Kasumi-1 (cell line): ENCODE measurements at regions not wholly inside any gene's neighbourhood (a gene's known extent, or its start where the extent isn't known, plus 50 kb on each side); places are given as distances from the start of the nearest gene placed in this dataset.
A peak's percentile ranks its signal among the peaks of the same experiment; 100 is the strongest.

Source experiments
- DNase-seq, 2 experiments: peaks; one replicate each; lab custom pipeline; 2025; lab: John Stamatoyannopoulos, UW

DNA sequence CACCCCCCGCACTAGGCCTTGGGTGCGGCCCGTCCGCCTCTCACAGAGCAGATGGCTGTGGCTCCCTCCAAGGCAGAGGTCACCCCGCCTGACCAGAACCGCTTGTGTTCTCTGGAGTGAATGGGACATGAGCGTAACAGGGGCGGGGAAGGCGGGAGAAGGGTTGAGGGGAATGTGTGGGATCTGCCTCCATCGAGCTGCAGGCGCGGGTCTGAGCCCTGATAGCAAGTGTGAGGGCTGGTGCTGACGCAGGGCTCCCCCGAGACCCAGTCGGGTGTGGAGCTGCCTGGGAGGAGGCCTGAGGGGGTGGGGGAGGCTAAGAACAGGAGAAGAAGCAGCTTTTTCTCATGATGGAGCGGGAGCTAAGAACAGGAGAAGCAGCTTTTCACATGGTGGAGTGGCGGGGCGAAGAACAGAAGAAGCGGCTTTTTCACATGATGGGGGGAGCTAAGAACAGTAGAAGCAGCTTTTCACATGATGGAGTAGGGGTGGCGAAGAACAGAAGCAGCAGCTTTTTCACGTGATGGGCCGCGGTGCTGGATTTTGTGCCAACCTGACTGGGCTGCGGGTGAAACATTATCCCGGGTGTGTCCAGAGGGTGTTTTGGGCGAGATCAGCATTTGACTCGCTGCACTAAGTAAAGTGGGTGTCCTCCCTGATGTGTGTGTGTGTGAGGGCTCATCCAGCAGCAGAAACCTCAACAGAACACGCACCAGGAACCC is 169.3 kb downstream of the TTLL2 start:
- no peak for DNase-seq

GRCh38 chr6:167494698-167495435 is 170.0 kb downstream of the TTLL2 start:
- no peak for DNase-seq

DNA sequence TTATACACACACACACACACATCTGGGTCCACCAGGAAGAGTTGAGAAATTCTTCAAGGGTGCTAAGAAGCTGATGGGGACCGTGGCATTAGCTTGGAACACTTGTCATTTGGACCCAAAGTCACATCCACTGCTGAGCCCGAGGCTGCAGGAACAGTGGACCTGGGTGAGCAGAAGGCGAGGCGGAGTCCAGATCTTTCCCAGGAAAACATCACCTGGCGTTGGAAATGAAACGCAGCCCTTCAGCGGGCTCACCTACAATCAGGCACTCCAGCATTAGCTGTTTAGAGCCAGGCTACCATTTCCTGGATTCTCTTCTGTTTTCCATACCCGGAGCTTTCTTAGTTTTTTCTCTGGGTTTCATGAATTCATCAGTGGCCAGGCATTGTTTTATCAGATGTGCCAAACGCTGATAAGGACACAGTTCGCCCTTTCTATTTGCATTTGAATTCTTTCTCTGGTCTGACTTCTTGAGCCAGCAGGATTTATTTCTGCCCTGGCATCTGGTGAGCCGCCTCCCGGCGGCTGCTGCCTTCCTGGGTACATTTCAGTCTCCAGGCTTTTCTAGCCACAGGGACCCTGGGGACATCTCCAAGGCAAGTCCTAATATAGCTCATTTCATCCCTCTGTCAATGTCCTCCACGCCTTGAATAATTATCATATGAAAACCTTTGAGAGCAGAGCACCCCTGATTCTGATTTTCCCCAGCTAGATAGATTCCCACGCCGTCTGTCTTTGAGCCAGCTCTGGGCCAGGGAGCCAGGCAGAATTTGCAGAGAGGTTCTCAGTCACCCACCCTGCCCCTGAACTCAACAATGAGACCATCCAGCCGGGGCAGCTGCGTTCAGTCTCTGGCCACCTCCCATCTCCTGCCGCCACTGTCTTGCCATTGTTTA is 170.9 kb downstream of the TTLL2 start:
- DNase-seq, result no peak

DNA sequence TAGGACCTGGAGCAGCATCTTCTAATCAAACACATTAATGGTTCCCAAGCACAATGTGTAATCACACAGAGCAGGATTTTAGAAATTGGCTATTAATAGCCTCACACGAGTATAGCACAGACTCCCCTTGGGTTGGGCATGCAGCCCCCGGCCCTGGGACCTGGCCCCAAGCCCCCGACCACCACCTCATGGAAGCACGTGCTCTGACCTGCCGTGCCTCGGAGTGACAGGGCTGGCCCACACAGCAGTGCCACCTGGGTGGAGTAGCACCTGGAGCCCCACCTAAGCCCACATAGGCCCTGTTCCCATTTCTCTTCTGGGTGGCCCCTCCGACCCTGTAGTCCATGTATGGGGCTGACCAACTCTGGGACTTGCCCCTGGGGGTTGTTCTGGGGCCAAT is 171.8 kb downstream of the TTLL2 start:
- no peak for DNase-seq

DNA sequence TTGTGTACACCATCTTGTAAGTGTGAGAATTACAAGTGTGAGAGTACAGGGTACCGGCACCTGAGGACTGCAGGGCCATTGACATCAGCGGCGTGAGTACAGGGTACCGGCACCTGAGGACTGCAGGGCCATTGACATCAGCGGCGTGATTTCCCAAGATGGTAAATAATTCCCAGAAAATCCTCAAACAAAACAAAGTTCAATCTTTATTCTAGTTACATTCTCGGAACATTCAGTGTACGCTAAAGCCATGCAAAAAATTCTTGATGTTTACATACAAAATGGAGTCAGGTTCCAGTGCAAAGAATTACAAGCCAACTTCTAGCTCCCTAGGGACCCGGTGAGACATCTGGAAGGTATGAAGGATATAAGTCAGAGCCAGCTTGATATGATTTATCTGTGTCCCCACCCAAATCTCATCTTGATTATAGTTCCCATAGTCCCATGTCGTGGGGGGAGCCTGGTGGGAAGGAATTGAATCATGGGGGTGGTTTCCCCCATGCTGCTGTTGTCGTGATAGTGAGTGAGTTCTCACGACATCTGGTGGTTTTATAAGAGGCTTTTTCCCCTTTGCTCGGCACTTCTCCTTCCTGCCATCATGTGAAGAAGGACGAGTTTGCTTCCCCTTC is 172.7 kb downstream of the TTLL2 start:
- DNase-seq, result no peak

GRCh38 chr6:167499161-167499660 is 174.3 kb downstream of the TTLL2 start:
- DNase-seq, result no peak

GRCh38 chr6:167500961-167501360 is 176.1 kb downstream of the TTLL2 start:
- DNase-seq, result no peak

- no peak for DNase-seq
Observed at GRCh38 chr6:167501831-167502385, 177.0 kb downstream of the TTLL2 start.

DNA sequence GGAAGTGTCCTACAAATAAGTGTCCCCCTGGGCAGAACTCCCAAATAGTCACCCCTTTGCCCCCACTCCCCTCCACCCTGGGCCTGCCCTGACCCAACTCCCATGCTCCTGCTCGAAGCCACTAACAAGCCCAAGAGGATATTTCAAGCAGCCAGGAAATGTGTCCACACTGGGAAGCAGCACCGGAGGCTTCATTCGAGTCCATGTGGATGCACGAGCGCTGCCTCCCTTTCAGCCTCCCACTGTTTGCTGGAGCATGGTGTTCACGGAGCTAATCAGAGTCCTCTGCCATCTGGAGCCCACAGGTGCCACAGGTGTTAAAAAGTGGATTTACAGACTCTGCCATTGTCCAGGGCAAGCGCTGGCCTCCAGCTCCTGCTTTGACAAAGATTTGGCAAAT is 177.6 kb downstream of the TTLL2 start:
- DNase-seq, result no peak

GRCh38 chr6:167504385-167504961 is 179.6 kb downstream of the TTLL2 start:
- DNase-seq, result no peak

DNA sequence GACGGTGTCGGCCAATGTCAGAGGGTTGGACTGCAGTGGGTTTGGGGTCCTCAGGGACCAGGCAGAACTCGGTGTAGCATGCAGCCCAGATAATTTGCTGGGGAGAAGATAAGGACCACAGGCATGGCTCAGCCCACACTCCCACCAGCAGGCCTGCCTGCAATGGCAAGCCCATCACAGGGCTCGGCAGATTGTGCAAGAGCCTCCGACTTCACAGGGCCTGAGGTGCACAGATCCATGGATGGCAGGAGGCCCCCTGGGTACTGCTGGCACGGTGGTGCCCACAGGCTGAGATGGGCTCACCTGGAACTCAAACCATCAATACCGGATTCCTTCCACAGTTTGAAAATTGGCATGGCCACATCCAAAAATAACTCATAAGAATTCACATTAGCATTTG is 180.3 kb downstream of the TTLL2 start:
- no peak for DNase-seq

- no peak for DNase-seq
Observed at GRCh38 chr6:167505782-167506181, 180.9 kb downstream of the TTLL2 start.

DNA sequence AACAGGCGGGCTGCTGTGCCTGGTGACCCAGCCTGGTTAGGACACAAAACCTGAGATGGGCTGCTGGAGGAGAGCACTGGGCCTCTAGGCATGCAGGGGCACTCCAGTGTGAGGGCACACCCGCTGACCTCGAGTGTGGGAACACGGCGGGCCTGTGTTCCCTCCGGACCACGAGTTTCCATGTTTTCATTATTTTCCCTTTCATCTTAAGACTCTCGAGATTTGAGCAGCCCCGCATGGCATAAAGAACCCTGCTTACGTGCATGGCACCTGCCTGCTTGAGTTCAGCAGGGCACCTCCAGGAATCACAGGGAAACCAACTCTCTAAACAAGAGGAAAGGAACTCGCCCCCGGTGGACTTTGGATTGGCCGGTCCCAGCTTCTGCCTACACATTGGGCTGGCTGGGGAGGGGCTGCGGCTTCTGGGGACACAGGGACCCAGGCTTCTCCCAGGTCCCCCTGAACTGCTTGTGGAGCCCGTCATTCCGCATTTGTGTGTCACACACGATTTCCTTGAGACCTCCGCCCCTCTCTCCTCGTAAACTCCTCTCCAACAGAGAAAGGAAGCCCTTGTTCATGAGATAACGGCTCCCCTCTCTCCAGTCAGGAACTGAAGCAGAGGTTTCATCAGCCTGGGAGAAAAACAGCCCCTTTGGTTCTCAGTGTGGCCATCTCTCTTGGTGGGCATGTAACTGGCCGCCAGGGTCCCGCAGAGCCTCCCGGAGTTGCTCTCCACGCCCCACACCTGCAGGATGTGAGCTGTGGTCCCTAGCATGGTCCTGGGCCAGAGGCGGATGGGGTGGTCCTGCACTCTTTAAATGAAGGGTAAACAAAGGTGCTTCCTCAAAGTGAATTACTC is 181.8 kb downstream of the TTLL2 start:
- DNase-seq, result no peak

DNA sequence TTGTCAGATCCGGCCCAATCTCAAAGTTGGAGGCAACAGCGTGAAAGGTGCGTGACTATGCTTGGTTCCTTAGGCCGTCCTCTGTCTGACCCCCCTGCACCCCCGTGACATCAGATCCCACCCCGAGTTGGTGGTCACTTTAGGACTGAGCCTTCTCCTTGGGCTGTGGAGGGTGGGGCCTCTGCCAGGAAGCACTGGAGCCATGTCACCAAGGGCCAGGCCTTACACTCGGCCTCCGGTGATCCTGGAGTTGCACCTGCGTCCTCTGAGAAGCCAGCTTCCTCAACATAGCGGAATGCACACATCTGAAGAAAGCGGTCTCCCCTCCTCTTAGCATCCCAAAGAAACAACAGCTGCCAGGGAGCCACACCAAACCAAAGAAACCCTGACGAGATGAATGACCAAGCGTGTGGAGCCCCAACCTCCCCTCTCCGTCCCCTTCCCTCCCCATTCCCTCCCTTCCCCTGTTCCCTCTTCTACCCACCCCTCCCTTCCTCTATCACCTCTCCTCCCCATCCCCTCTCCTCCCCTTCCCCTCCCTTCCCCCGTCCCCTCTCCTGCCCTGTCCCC is 182.6 kb downstream of the TTLL2 start:
- no peak for DNase-seq

- no peak for DNase-seq
Observed at GRCh38 chr6:167508919-167509852, 184.3 kb downstream of the TTLL2 start.

GRCh38 chr6:167509853-167510220 is 185.0 kb downstream of the TTLL2 start:
- no peak for DNase-seq

DNA sequence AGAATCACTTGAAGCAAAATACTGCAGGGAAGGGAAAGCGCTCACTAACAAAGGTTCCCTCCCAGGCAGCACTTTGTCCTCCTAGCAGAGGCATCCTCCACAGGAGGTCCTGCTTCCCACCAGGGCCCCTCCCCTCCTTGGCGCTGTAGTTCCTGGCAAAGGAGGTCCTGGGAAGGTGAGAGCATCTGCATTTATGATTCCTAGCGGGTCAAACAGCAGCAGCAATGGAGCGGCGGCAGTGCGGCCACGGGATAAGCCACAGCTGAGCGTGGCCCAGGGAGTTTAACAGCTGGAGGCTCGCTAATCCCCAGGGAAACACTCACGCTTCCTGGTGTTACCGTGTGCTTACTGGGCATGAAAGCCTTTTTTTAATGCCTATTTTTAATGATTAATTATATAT is 185.8 kb downstream of the TTLL2 start:
- no peak for DNase-seq

DNA sequence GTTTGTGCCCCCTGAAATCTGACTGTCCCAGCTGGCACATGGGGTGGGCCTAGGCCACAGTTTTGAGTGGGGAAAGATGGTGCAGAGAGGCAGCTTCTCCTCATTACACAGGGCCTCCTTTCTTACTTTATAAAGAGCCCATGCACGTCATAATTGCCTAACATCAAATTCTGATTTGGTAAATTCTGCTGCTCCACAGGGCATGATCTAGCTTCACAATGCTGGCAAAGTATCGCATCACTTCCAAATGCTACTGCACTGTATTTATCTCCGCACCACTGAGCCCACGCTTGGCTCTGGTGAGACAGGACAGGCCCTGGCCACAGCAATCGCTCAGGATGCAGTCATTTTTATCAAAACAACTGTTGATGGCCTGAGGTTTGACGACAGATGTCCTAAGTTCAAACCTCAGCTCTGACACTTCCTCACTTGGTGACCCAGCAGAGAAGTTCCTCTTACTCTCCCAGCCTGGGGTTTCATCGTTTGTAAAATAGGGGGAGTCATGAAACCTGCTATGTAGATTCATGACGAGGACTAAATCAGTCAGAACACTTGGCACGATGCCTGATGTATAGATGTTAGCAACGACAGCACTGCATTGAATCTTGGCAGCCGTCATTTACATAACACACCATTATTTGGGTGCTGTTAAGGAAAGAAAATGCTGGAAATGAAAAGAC is 187.9 kb downstream of the TTLL2 start:
- peak in 1 of 2 experiments; percentile 2 for DNase-seq
